GM19463 (cell line): ENCODE measurements at regions not wholly inside any gene's neighbourhood (a gene's known extent, or its start where the extent isn't known, plus 50 kb on each side); places are given as distances from the start of the nearest gene placed in this dataset.

Experiments used
- ATAC-seq: cut with Tn5 transposase; IDR thresholded peaks from one replicate; pipeline ENCODE4 v1.9.1; 2021; ENCODE audit warnings: mild to moderate bottlenecking, moderate library complexity; ENCODE audit not compliant: unreplicated experiment

DNA sequence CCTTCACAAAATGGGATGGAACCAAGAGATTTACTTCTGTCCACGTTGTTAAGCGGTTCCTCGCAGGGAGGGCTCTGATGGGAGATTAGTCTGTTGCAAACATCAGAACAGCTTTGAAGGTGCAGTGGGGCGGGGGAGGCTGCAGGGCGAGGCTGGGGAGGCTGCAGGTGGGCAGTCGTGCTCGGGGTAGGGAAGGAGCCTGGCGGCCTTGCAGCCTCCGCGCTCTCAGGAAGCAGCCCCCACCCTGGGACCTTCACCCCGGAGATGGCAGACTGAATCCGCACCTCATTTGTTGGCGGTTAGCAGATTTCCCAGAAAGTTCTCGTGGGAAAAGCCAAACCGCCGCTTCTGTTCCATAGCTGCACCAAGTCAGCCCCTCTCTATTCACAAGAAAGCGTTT, 237.3 kb downstream of the BRD1 start:
- ATAC-seq = no peak

DNA sequence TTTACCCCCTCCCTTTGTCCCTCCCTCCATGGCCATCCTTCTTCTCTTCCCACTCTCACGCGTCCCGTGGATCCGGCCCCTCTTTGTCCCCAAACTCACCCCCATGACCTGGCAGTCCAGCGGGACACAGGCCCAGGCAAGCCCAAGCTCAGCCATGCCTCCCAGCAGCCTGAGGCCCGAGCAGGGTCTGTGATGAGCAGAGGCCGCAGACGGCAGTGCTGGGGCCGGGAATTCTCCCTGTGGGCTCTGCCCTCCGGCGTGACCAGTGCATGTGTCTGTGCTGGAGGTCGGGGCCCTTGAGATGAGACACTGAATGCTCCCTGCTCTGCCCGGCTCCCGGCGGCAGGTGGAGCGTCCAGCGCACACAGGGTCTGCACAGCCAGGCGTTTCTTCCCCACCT, 237.9 kb downstream of the BRD1 start:
- ATAC-seq = no peak

DNA sequence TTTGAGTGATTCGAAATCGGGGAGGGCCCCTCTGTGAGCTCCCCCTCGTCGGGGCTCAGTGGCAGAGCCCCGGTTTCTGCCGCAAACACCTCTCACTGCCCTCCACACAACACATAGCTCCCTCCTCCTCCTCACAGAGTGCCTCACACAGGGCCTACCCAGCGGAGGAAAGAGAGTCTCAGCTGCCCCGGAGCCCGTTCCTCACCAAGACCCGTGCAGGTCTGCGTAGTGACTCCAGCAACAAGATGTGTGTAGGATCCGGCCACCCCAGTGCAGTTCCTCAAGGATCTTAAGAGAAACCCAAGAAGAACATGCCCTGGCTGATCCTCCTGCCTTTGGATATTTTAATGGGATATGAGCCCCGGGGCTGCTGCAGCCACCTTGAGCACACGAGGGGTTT, 238.4 kb downstream of the BRD1 start:
- no peak for ATAC-seq

DNA sequence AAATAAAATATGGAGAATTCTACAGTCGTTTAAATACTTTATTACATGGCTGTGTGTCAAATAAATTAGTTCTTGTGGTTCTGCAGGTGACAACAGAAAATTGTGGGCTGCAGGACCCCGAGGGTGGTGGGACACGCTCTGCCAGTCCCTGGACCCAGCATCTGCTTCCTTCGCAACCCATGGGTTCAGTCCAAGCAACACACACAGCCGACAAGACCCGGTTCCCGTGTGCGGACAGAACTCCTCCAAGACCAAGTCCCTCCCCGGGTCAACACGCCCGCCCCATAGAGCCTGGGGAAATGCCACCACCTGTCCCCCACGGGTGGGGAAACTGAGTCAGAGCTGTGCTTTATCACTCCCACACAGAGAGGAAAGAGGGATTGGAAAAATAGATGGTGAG, 238.9 kb downstream of the BRD1 start:
- no peak for ATAC-seq

DNA sequence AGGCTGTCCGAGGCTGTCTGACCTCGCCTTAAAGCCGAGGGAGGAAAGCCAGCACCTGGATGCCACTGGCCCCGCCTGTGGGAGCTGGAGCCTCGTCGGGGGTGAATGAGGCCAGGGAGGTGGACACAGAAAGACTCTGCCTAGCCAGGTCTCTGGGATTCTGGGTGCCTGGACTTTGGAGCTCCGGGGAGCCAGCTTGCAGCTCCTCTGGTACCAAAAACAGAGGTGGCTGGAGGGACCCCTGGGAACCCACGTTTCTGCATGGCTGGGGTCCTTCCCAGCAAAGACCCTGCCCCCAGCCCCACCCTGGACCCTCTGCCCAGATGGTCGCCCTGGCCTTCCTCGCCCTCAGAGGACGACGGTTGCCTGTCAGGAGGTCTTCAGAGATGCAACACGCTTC, 239.7 kb downstream of the BRD1 start:
- ATAC-seq = no peak

DNA sequence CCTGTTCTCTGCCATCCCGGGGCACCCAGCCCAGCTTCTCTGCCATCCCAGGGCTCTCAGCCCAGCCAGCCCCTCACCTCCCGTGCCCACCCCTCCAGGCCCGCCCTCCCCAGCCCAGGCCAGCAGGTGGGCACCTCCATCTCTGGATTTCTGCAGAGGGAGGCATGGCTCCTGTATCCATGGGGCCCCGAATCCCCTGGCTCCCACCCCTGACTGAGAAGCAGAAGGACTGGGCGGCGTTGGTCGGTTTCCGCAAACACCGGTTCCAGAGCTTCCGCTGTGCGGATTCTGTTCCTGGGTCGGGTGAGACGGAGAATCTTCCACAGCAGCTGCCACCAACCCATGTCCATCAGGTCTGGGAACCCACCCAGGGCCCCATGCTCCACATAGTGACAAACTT, 240.3 kb downstream of the BRD1 start:
- no peak for ATAC-seq

DNA sequence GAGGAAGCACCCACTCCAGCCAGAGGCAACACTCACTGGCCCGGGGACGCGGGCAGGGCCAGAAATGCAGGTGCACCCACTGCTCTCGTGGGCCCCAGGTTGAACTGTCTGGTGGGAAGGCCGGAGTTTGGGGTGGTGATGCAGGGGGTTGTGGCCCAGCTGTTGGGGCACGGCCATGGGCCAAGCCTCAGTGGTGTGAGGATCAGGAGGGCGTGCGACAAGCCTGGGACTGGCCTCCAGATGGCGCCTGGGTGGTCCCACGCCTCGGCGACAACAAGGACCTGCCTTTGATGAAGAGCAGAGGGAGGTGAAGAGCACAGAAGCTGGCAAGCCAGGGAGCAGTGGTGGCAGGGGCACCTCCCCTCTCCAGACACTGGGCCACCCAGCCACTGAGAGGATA, 240.8 kb downstream of the BRD1 start:
- ATAC-seq = no peak

DNA sequence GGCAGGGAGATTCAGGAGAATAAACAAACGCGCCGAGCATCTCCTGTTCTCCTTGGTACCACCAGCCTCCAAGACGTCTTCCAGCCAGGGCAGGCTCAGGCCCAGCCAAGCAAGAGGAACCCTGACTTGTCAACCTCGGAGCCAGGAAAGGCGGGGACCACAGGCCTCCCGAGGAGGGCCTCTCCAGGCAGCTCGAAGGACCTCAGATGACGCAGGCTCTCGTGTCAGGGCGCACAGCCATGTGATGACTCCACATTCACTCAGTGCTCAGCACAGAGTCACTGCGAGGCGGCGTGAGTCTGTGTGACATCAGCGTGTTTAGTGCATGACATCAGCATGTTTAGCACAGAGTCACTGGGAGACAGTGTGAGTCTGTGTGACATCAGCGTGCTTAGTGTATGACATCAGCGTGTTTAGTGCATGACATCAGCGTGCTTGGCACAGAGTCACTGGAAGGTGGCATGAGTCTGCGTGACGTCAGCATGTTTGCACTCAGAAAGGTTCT, 241.4 kb downstream of the BRD1 start:
- ATAC-seq = no peak

DNA sequence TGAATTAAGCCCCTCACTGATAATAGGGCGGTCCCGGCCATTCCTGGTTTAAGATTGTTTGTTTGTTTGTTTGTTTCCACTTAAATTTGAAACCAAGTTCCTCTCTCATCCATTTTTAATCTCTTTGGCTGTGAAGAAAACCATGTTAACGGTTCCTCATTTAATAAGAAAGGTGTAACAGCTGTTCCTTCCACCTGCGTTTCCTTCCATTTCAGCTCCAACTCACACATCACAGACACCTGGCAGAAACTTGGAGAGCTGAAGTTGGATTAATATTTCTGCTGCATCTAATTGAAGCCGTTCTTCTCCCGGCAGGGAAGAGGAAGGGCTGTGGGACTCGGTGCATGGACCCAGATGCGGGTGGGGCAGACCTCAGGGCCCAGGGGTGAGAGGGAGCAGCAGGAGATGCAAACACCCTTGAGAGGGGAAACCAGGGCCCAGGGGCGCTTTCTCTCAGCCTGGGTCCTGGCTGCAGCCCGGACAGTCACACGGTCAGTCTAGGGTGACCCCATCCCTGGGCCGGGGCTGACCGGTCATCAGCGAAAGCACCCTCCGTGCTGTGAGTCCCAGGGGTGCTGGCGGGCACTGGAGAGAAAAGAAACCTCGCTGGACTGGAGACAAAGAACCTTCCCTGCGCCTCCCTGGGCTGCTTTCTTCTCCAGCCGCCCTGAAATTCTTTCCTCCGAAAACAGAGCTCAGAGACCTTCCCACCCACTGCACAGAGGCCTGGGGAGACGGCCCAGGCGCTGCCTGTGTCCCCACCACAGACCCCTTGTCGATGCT, 242.0 kb downstream of the BRD1 start:
- ATAC-seq = no peak

DNA sequence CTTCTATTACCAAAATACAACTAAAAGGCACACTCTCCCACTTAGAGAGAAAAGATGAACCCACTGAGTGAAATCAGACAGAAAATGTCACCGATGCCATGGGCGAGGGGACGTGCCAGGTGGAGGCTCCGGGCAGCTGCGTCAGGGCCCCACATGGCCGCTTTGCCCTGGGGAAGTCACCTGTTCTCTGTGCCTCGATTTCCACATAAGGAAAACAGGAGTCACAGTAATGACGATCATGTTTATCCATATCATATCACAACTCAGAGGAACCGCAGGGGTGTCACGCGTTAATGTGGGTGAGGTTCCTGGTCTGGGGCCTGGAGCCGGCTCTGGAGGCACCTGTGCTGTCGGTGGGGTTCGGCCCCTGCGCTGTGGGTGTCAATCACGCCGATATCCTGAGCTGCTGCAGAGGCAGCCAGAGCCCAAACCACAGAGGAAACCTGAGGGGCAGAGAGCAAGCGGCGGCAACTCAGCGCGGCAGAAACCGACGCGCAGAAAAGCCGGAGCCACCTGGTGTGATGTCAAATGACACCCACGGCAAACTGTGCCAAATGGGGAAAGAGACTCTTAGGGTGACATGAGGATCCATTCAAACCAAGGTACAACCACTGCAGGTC, 243.7 kb downstream of the BRD1 start:
- no peak for ATAC-seq

DNA sequence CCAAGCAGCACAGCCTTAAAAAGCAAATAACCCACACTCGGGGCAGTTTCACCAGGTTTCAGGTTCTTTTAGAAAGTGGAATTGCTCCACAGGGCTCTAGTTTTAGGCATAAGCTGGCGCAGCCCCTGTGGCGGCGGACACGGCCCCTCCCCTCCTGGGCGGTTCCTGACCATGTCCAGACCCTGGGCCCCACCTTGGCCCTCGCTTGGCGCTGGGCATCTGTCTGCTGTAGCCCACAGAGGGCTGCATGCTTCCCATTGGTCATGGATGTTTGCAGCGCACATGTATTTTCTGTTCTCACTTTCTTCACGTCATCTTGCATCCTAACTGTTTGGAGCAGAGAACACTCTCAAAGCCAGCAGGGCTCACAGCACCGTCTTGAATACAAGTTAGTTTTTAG, 244.3 kb downstream of the BRD1 start:
- no peak for ATAC-seq

DNA sequence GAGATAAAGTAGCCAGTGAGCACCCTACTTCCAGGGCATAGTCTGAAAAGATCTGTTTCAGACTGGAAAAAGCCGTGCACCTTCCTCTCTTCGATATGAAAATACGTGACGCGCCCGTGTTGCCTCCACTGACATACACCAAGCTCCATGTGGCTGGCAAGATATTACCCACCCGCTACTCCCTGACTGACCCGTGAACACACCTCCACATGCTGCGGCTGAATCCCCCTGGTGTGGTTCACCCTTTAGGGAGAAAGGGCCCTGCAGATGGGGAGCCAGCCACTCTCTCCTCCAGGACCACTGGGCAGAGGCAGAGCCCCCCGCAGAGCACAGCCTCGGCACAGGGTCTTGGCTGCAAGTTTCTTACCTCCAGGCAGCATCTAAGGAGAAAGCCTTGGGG, 245.0 kb downstream of the BRD1 start:
- ATAC-seq = no peak

DNA sequence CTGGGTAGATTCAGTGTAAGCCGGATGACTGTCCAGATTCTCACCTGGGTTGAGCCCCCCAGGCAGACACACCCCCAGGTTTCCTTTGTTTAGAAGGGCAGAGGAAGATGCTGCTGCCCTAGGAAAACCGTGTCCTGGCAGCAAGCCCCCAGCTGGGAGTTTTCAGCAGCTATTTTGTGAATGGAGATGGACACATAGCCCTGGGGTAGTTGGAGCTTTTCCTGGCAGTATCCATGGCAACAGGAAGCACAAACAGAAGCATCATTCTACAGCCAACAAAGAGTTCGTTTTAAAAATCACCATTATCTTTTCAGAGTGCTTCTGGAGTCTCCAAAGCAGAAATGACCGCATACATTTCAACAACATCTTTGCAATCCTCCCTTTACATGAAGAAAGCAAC, 245.5 kb downstream of the BRD1 start:
- no peak for ATAC-seq

DNA sequence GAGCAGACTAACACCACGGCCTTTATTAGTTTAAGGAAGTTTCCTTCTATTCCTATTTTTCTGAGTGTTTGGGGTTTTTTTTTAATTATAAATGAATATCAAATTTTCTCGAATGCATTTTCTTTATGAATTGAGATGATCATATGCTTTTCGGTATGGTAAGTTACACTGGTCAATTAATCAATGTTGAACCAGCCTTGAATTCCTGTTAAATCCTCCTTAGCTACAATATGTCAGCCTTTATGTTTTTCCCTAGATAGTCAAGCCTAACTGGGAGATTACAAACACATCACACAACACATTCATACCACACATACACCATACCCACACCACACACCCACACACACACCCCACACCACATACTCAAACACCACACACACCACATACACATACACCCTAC, 247.6 kb downstream of the BRD1 start:
- no peak for ATAC-seq

DNA sequence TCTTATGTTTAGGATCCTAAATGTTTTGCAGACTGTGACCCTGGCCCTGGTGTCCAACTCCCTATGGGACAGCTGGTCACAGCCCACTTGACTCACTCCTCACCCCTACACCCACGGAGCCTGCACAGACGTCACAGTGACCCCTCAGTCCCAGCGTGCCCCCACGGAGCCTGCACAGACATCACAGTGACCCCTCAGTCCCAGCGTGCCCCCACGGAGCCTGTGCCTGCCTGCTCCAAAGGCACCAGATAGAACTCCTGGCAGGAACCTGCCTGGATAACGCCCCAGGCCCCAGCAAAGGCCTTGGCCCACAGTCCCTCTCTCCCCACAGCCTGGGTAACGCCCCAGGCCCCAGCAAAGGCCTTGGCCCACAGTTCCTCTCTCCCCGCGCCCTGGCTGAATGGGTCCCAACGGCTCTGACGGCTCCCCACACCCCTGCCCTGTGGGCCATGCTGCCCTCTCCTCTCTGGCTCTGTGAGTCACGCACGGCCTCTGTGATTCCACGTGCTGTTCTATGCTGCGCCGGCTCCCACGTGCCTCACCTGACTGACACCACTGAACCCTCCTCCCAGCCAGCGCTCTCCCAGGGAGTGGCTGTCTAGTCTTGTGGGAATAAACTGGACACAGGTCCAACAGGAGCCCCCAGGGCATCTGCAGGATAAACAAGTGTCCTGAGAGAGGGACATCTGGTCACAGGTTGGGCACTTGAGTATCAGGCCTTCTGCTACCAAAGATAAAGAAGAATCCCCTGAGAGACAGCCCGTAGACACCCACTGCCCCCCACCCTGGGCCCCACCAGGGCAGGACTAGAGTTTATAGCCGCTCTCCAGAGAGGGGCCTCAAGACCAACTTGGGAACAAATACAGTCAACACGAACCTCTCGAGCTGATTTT, 250.3 kb downstream of the BRD1 start:
- no peak for ATAC-seq

DNA sequence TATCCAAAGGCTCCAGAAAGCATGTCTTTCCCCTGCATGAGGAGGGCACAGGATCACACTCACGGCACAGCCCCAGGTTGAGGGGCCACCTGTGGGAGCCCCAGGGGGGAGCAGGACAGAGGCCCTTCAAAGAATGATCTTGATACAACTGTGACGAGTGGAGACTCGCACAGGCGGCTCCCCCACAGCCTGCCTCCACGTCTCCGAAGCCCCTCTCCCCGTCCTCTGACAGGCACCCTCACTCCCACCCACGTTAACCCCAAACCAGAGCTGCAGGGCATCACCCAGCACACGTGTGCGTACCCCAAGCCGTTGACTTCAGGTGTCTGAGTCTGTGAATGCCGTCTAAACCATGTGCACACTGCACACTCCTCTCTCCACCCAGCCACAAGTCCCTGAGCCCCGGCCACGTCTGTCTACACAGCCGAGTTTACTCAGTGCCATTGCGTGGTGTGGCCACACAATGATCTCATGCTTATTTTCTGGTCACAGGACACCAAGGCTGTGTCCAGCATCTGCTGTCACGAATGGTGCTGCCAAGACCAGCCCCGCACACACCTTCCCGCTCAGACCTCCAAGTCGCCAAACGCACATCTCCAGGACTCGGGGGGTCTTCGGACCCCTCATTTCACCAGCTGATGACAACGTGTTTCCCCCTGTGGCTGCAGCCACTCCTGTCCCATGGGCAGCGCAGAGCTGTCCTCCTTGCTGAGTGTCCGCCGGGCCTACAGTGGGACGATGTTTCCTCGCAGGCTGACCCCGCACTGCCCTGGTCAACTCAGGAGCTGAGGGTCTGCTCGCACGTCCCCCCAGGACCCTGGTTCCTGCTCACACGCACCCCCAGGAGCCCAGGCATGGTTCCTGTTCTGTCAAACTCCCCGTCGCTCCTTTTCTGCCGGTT, 251.2 kb downstream of the BRD1 start:
- ATAC-seq = no peak

DNA sequence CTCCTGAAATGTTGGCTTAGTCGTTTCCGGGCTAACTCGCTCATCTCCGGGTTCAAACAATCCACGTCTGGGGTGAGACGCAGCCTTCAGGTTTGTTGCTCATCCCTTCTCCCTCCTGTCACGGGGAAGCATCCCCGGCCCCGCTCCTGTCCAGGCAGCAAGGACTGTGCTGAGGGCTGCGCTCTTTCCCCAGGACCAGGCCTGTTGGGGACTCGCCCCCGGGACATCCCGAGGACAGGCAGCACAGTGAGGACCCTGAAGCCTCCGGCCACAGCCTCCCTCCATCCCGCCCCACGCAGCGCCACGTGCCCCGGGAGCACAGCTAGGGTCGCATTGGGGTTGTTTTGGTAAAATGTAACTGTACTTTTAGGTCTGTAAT, 252.0 kb downstream of the BRD1 start:
- no peak for ATAC-seq

DNA sequence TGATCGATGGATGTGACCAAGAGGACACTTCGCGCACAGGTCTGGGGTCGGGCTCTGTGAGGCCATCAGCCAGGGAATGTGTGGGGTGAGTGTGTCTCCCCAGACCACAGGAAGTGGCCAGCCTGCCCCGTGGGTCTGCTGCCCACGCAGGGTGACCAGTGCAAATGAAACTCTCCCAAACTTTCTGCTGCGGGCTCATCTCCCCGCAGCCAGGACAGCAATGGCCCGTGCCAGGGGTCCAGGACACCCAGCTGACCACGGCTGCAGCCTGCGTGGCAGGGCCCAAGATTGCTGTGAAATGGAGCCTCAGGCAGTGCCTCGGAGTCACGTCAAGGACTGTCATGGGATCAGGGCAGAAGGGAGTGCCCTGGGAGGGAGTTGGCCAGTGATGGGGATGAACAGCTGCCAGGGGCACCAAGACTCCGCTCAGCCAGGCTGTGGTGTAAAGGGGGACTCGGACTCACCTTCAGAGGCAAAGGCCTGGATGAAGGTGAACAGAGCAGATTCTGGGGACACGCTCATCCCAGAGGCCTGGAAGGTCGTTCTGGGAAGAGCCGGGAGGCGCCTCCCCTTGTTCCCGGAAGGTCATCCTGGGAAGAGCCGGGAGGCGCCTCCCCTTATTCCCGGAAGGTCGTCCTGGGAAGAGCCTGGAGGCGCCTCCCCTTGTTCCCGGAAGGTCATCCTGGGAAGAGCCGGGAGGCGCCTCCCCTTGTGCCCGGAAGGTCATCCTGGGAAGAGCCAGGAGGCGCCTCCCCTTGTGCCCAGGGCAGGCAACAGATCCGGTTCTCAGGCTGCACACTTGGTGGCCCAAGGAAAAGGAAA, 252.6 kb downstream of the BRD1 start:
- no peak for ATAC-seq

DNA sequence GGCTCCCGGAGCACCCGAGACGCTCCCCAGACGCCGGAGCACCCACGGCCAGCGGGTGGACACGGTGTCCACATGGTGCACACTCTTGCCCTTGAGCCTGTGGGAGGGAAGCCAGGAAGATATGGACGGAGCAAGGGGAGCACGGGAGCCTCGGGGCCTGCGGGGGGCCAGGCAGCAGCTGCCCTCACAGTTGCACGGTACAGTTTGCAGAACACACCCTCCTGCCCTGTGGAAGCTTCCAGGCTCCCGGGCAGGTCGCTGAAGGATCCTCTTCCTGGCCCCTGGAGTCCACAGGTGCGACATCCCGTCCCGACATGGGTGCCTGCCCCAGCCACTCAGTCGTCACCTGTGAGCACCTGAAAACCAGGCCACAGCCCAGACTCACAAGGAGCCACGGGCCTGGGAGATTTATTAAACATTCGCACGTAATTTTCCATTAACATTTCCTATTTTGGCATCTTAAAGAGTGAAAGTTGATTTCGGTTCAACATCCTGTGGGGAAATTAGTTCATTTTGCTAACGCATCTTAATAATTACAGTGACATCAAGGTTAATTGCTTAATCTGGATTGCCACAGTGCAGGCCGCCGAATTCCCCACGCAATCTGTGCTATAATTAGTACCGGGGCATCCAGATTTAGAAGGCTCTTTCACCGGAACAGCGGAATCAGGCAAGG, 253.3 kb downstream of the BRD1 start:
- no peak for ATAC-seq
